ENCODE measurements at regions not wholly inside any gene's neighbourhood (a gene's known extent, or its start where the extent isn't known, plus 50 kb on each side); places are given as distances from the start of the nearest gene placed in this dataset.

DNA sequence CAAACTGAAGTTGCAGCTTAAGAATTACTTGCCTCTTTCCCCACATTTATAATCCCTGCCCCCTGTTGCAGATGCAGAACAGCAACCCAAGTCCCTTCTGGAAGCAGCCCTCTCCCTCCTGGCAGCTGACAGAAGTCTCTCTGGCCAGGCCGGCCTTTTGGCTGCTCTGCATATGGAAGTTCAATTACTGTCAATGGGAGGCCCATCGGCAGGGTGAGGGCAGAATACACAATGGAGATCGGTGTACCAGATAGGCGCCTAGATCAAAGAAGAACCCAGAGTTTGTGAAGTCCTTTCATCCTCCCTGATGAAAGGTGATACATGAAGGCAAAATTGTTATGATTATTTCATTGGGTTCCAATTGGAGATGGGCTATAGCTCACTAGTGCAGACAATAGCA is 327.9 kb upstream of the CTNNB1 start:
- TF ChIP-seq, protein P1, sequence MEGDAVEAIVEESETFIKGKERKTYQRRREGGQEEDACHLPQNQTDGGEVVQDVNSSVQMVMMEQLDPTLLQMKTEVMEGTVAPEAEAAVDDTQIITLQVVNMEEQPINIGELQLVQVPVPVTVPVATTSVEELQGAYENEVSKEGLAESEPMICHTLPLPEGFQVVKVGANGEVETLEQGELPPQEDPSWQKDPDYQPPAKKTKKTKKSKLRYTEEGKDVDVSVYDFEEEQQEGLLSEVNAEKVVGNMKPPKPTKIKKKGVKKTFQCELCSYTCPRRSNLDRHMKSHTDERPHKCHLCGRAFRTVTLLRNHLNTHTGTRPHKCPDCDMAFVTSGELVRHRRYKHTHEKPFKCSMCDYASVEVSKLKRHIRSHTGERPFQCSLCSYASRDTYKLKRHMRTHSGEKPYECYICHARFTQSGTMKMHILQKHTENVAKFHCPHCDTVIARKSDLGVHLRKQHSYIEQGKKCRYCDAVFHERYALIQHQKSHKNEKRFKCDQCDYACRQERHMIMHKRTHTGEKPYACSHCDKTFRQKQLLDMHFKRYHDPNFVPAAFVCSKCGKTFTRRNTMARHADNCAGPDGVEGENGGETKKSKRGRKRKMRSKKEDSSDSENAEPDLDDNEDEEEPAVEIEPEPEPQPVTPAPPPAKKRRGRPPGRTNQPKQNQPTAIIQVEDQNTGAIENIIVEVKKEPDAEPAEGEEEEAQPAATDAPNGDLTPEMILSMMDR (conservative IDR thresholded peaks at IDR 0.05; ENCODE audit: low read length): no peak
- no peak for TF ChIP-seq EZH2phosphoT487 (IDR thresholded peaks at IDR 0.05; ENCODE audit: borderline replicate concordance, low read depth, low read length)

Measured in OCI-LY7 (cell line).